GM21526 (cell line): ENCODE measurements at regions not wholly inside any gene's neighbourhood (a gene's known extent, or its start where the extent isn't known, plus 50 kb on each side); places are given as distances from the start of the nearest gene placed in this dataset.
"Not testable (repeated sequence)": the region's sequence is repeated elsewhere in the genome, so short reads cannot be mapped to it uniquely, and the experiment has no call there.

Experiments used
- ATAC-seq: cut with Tn5 transposase; IDR thresholded peaks from one replicate; pipeline ENCODE4 v1.9.1; 2021; ENCODE audit warnings: moderate library complexity; ENCODE audit not compliant: unreplicated experiment, low FRiP score

- not testable (repeated sequence) for ATAC-seq
Measured at GRCh38 chr2:188034102-188034501, 257.6 kb upstream of the GULP1 start.

- ATAC-seq, result not testable (repeated sequence)
Measured at GRCh38 chr2:188035377-188035776, 256.3 kb upstream of the GULP1 start.

GRCh38 chr2:188036786-188037185 lies 254.9 kb upstream of the GULP1 start:
- not testable (repeated sequence) for ATAC-seq

GRCh38 chr2:188039307-188039706 lies 252.4 kb upstream of the GULP1 start:
- ATAC-seq, result no peak

GRCh38 chr2:188042412-188042811 lies 249.3 kb upstream of the GULP1 start:
- ATAC-seq, result no peak

- no peak for ATAC-seq
Measured at GRCh38 chr2:188045016-188045415, 246.7 kb upstream of the GULP1 start.

- ATAC-seq, result no peak
Measured at GRCh38 chr2:188046437-188046836, 245.2 kb upstream of the GULP1 start.

GRCh38 chr2:188047735-188048134 lies 243.9 kb upstream of the GULP1 start:
- no peak for ATAC-seq

GRCh38 chr2:188050726-188051125 lies 240.9 kb upstream of the GULP1 start:
- no peak for ATAC-seq

GRCh38 chr2:188051706-188052105 lies 240.0 kb upstream of the GULP1 start:
- no peak for ATAC-seq

- no peak for ATAC-seq
Measured at GRCh38 chr2:188065386-188065785, 226.3 kb upstream of the GULP1 start.

GRCh38 chr2:188068093-188068492 lies 223.6 kb upstream of the GULP1 start:
- ATAC-seq, result no peak

GRCh38 chr2:188076149-188077056 lies 215.3 kb upstream of the GULP1 start:
- ATAC-seq, result peak; percentile 88

- no peak for ATAC-seq
Measured at GRCh38 chr2:188077757-188078156, 213.9 kb upstream of the GULP1 start.

GRCh38 chr2:188078534-188078933 lies 213.1 kb upstream of the GULP1 start:
- no peak for ATAC-seq

- no peak for ATAC-seq
Measured at GRCh38 chr2:188079196-188079595, 212.5 kb upstream of the GULP1 start.

- ATAC-seq, result no peak
Measured at GRCh38 chr2:188085421-188085820, 206.3 kb upstream of the GULP1 start.

- ATAC-seq, result no peak
Measured at GRCh38 chr2:188089901-188090300, 201.8 kb upstream of the GULP1 start.

- no peak for ATAC-seq
Measured at GRCh38 chr2:188091220-188091619, 200.5 kb upstream of the GULP1 start.

GRCh38 chr2:188092734-188093133 lies 198.9 kb upstream of the GULP1 start:
- ATAC-seq, result no peak

- no peak for ATAC-seq
Measured at GRCh38 chr2:188096910-188097309, 194.8 kb upstream of the GULP1 start.

- no peak for ATAC-seq
Measured at GRCh38 chr2:188102881-188103280, 188.8 kb upstream of the GULP1 start.
